HL-60 (cell line): ENCODE measurements at regions not wholly inside any gene's neighbourhood (a gene's known extent, or its start where the extent isn't known, plus 50 kb on each side); places are given as distances from the start of the nearest gene placed in this dataset.
A peak's percentile ranks its signal among the peaks of the same experiment; 100 is the strongest.

ENCODE experiments used
- DNase-seq, 2 experiments: peaks; one replicate each; pipeline ENCODE4 v3.0.0-alpha.2; 2010 to 2020; ENCODE audit warnings: low read depth in 1 of 2, low spot score in 1 of 2
- H3K27ac ChIP-seq: fragments of 250-450 bp; sonication (Bioruptor Pico); replicated peaks from 2 replicates; pipeline ENCODE4 v1.5.1; 2020; ENCODE audit warnings: mild to moderate bottlenecking, moderate library complexity
- H3K27me3 ChIP-seq: fragments of 250-450 bp; sonication (Bioruptor Pico); 2 replicates; pipeline ENCODE4 v1.5.1; 2021; ENCODE audit warnings: mild to moderate bottlenecking, moderate library complexity; ENCODE audit not compliant: insufficient read depth, poor library complexity, severe bottlenecking
- H3K4me3 ChIP-seq: replicated peaks from 2 replicates; pipeline ENCODE4 v1.5.1; 2011; ENCODE audit warnings: mild to moderate bottlenecking, control low read depth, low read length; ENCODE audit not compliant: insufficient read depth
- CTCF ChIP-seq: IDR thresholded peaks from one replicate; pipeline ENCODE4 v1.5.1; 2011; ENCODE audit warnings: low read length, control low read depth, inconsistent platforms; ENCODE audit not compliant: insufficient read depth
- GABPA ChIP-seq: IDR thresholded peaks from 2 replicates; pipeline ENCODE4 v1.6.1; 2012; ENCODE audit warnings: low read depth
- POLR2AphosphoS5 ChIP-seq: IDR thresholded peaks from 2 replicates; pipeline ENCODE4 v1.6.1; 2012; ENCODE audit warnings: low read depth
- REST ChIP-seq: IDR thresholded peaks from 2 replicates; pipeline ENCODE4 v1.6.1; 2012; ENCODE audit warnings: low read depth; ENCODE audit not compliant: insufficient replicate concordance
- SPI1 ChIP-seq: IDR thresholded peaks from 2 replicates; pipeline ENCODE4 v1.6.1; 2012; ENCODE audit warnings: low read depth, mild to moderate bottlenecking, borderline replicate concordance

- Histone ChIP-seq H3K27me3 (no peaks in the 10 kb centered on the region), H3K4me3 (no peak overlapping the region), H3K27ac (no peak overlapping the region)
- DNase-seq = no peak
- TF ChIP-seq POLR2AphosphoS5 = no peak
Observed at GRCh38 chr6:26257272-26257671, 107.7 kb upstream of the BTN3A2 start.

GRCh38 chr6:26258212-26258977, 106.6 kb upstream of the BTN3A2 start:
- no peak for DNase-seq

GRCh38 chr6:26260110-26260637, 104.8 kb upstream of the BTN3A2 start:
- Histone ChIP-seq H3K4me3 (no peak overlapping the region), H3K27ac (no peak overlapping the region), H3K27me3 (no peaks in the 10 kb centered on the region)
- TF ChIP-seq GABPA (no peak), REST (no peak), POLR2AphosphoS5 (no peak), SPI1 (no peak), CTCF (no peak)
- no peak for DNase-seq

More at GRCh38 chr6:26258212-26258977, 106.6 kb upstream of the BTN3A2 start:
- no peaks in the 10 kb centered on the region for H3K27me3 ChIP-seq
- H3K27ac ChIP-seq = no peak overlapping the region
- TF ChIP-seq REST (no peak), SPI1 (no peak), POLR2AphosphoS5 (no peak), CTCF (no peak), GABPA (no peak)
- H3K4me3 ChIP-seq = no peak overlapping the region

- peak in 1 of 2 experiments; percentile 37 for DNase-seq
- no peak overlapping the region for H3K4me3 ChIP-seq
- H3K27ac ChIP-seq = no peak overlapping the region
- TF ChIP-seq POLR2AphosphoS5 = no peak
- TF ChIP-seq GABPA = no peak
- no peak for TF ChIP-seq SPI1
- no peak for TF ChIP-seq REST
- TF ChIP-seq CTCF = no peak
- no peaks in the 10 kb centered on the region for H3K27me3 ChIP-seq
Observed at GRCh38 chr6:26260725-26261490, 104.1 kb upstream of the BTN3A2 start.
